Fibroblast of villous mesenchyme (primary cell): ENCODE measurements at regions not wholly inside any gene's neighbourhood (a gene's known extent, or its start where the extent isn't known, plus 50 kb on each side); places are given as distances from the start of the nearest gene placed in this dataset.

Experiments
- DNase-seq: peaks from one replicate; pipeline ENCODE4 v3.0.0-alpha.2; 2010; ENCODE audit warnings: low read depth
- H3K4me3 ChIP-seq: 2 replicates; pipeline ENCODE4 v1.5.1; 2011; ENCODE audit warnings: low read depth, mild to moderate bottlenecking, low read length
- CTCF ChIP-seq: IDR thresholded peaks from 2 replicates; pipeline ENCODE4 v1.5.1; 2012; ENCODE audit warnings: low read depth, mild to moderate bottlenecking, low read length; ENCODE audit not compliant: insufficient read depth

GRCh38 chr7:21089653-21090052, 303.0 kb upstream of the SP8 start:
- no peak for DNase-seq
- no peak overlapping the region for H3K4me3 ChIP-seq
- TF ChIP-seq CTCF = no peak

- no peak for TF ChIP-seq CTCF
- DNase-seq = no peak
- H3K4me3 ChIP-seq = no peak overlapping the region
These were observed 306.3 kb upstream of the SP8 start for GRCh38 chr7:21092766-21093702.

- H3K4me3 ChIP-seq = no peak overlapping the region
- DNase-seq = no peak
- TF ChIP-seq CTCF = no peak
These were observed 307.9 kb upstream of the SP8 start for GRCh38 chr7:21094589-21094988.

- no peak for DNase-seq
- TF ChIP-seq CTCF = no peak
These were observed 312.7 kb upstream of the SP8 start for GRCh38 chr7:21099432-21099831.

GRCh38 chr7:21099955-21100354, 313.3 kb upstream of the SP8 start:
- DNase-seq = no peak
- no peak for TF ChIP-seq CTCF
- H3K4me3 ChIP-seq = no peak overlapping the region

More at GRCh38 chr7:21099432-21099831, 312.7 kb upstream of the SP8 start:
- H3K4me3 ChIP-seq = no peak overlapping the region

- no peak for DNase-seq
- no peak for TF ChIP-seq CTCF
- H3K4me3 ChIP-seq = no peak overlapping the region
These were observed 314.9 kb upstream of the SP8 start for GRCh38 chr7:21101541-21101940.
